Muscle of arm (tissue), 1 donor: ENCODE measurements at regions not wholly inside any gene's neighbourhood (a gene's known extent, or its start where the extent isn't known, plus 50 kb on each side); places are given as distances from the start of the nearest gene placed in this dataset.
A peak's percentile ranks its signal among the peaks of the same experiment; 100 is the strongest.
"Not testable (repeated sequence)": the region's sequence is repeated elsewhere in the genome, so short reads cannot be mapped to it uniquely, and the experiment has no call there.

Source experiments
- DNase-seq: peaks from one replicate; pipeline ENCODE4 v3.0.0-alpha.2; 2013

GRCh38 chr14:55847766-55848165, 267.8 kb downstream of the KTN1 start:
- no peak for DNase-seq

GRCh38 chr14:55848964-55849363, 269.0 kb downstream of the KTN1 start:
- no peak for DNase-seq

- no peak for DNase-seq
These were observed 268.4 kb upstream of the PELI2 start for GRCh38 chr14:55849833-55850232.

GRCh38 chr14:55850825-55851241, 267.4 kb upstream of the PELI2 start:
- DNase-seq: no peak

- DNase-seq: no peak
These were observed 266.9 kb upstream of the PELI2 start for GRCh38 chr14:55851301-55851700.

- DNase-seq: no peak
These were observed 266.2 kb upstream of the PELI2 start for GRCh38 chr14:55851961-55852360.

- DNase-seq: no peak
These were observed 262.5 kb upstream of the PELI2 start for GRCh38 chr14:55855751-55856150.

GRCh38 chr14:55858604-55859003, 259.6 kb upstream of the PELI2 start:
- DNase-seq: no peak

GRCh38 chr14:55861561-55861960, 256.6 kb upstream of the PELI2 start:
- not testable (repeated sequence) for DNase-seq

GRCh38 chr14:55864890-55865655, 253.1 kb upstream of the PELI2 start:
- DNase-seq: no peak

- no peak for DNase-seq
These were observed 250.9 kb upstream of the PELI2 start for GRCh38 chr14:55867311-55867710.

- no peak for DNase-seq
These were observed 250.5 kb upstream of the PELI2 start for GRCh38 chr14:55867719-55868118.

GRCh38 chr14:55869397-55870049, 248.7 kb upstream of the PELI2 start:
- no peak for DNase-seq

- no peak for DNase-seq
These were observed 245.0 kb upstream of the PELI2 start for GRCh38 chr14:55873169-55873568.

- DNase-seq: no peak
These were observed 243.4 kb upstream of the PELI2 start for GRCh38 chr14:55874785-55875184.

GRCh38 chr14:55877942-55878341, 240.3 kb upstream of the PELI2 start:
- DNase-seq: peak; percentile 30

- DNase-seq: no peak
These were observed 236.5 kb upstream of the PELI2 start for GRCh38 chr14:55881577-55882241.

GRCh38 chr14:55884819-55885218, 233.4 kb upstream of the PELI2 start:
- no peak for DNase-seq

GRCh38 chr14:55889124-55889523, 229.1 kb upstream of the PELI2 start:
- no peak for DNase-seq

GRCh38 chr14:55891692-55892091, 226.5 kb upstream of the PELI2 start:
- DNase-seq: no peak

- no peak for DNase-seq
These were observed 225.3 kb upstream of the PELI2 start for GRCh38 chr14:55892906-55893305.

- DNase-seq: no peak
These were observed 224.5 kb upstream of the PELI2 start for GRCh38 chr14:55893705-55894104.

- no peak for DNase-seq
These were observed 221.2 kb upstream of the PELI2 start for GRCh38 chr14:55897031-55897430.
